ENCODE measurements at regions not wholly inside any gene's neighbourhood (a gene's known extent, or its start where the extent isn't known, plus 50 kb on each side); places are given as distances from the start of the nearest gene placed in this dataset.

GRCh38 chr14:65186951-65187350, 84.6 kb upstream of the MAX start:
- DNase-seq (ENCODE audit: low read depth), result no peak

GRCh38 chr14:65187421-65188049, 85.2 kb upstream of the MAX start:
- DNase-seq (ENCODE audit: low read depth), result no peak

- no peak for DNase-seq (ENCODE audit: low read depth)
Observed at GRCh38 chr14:65190312-65190711, 88.0 kb upstream of the MAX start.

- no peak for DNase-seq (ENCODE audit: low read depth)
Observed at GRCh38 chr14:65191716-65192115, 89.4 kb upstream of the MAX start.

- DNase-seq (ENCODE audit: low read depth), result no peak
Observed at GRCh38 chr14:65192686-65193085, 90.4 kb upstream of the MAX start.

GRCh38 chr14:65193916-65194590, 91.7 kb upstream of the MAX start:
- no peak for DNase-seq (ENCODE audit: low read depth)

- DNase-seq (ENCODE audit: low read depth), result no peak
Observed at GRCh38 chr14:65195042-65195719, 92.9 kb upstream of the MAX start.

- DNase-seq (ENCODE audit: low read depth), result no peak
Observed at GRCh38 chr14:65198346-65198745, 96.0 kb upstream of the MAX start.

- peak; percentile 15 for DNase-seq (ENCODE audit: low read depth)
Observed at GRCh38 chr14:65200454-65200853, 98.1 kb upstream of the MAX start.

GRCh38 chr14:65203574-65203973, 101.3 kb upstream of the MAX start:
- no peak for DNase-seq (ENCODE audit: low read depth)

- DNase-seq (ENCODE audit: low read depth), result no peak
Observed at GRCh38 chr14:65204056-65204455, 101.7 kb upstream of the MAX start.

GRCh38 chr14:65206078-65206447, 103.7 kb upstream of the MAX start:
- no peak for DNase-seq (ENCODE audit: low read depth)

- peak; percentile 77 for DNase-seq (ENCODE audit: low read depth)
Observed at GRCh38 chr14:65206448-65207096, 104.3 kb upstream of the MAX start.

GRCh38 chr14:65208548-65208947, 106.2 kb upstream of the MAX start:
- DNase-seq (ENCODE audit: low read depth), result no peak

GRCh38 chr14:65210118-65210821, 108.0 kb upstream of the MAX start:
- peak; percentile 54 for DNase-seq (ENCODE audit: low read depth)

GRCh38 chr14:65210822-65211182, 108.5 kb upstream of the MAX start:
- DNase-seq (ENCODE audit: low read depth), result peak; percentile 17

GRCh38 chr14:65211341-65211987, 109.1 kb upstream of the MAX start:
- peak; percentile 75 for DNase-seq (ENCODE audit: low read depth)

GRCh38 chr14:65213316-65213715, 111.0 kb upstream of the MAX start:
- DNase-seq (ENCODE audit: low read depth), result peak; percentile 21

- DNase-seq (ENCODE audit: low read depth), result no peak
Observed at GRCh38 chr14:65214741-65215140, 112.4 kb upstream of the MAX start.

- DNase-seq (ENCODE audit: low read depth), result no peak
Observed at GRCh38 chr14:65219353-65219752, 117.0 kb upstream of the MAX start.

GRCh38 chr14:65222440-65222858, 120.1 kb upstream of the MAX start:
- peak; percentile 68 for DNase-seq (ENCODE audit: low read depth)

- DNase-seq (ENCODE audit: low read depth), result no peak
Observed at GRCh38 chr14:65223636-65224035, 121.3 kb upstream of the MAX start.

All from EH (cell line).